ENCODE measurements at regions not wholly inside any gene's neighbourhood (a gene's known extent, or its start where the extent isn't known, plus 50 kb on each side); places are given as distances from the start of the nearest gene placed in this dataset.

DNA sequence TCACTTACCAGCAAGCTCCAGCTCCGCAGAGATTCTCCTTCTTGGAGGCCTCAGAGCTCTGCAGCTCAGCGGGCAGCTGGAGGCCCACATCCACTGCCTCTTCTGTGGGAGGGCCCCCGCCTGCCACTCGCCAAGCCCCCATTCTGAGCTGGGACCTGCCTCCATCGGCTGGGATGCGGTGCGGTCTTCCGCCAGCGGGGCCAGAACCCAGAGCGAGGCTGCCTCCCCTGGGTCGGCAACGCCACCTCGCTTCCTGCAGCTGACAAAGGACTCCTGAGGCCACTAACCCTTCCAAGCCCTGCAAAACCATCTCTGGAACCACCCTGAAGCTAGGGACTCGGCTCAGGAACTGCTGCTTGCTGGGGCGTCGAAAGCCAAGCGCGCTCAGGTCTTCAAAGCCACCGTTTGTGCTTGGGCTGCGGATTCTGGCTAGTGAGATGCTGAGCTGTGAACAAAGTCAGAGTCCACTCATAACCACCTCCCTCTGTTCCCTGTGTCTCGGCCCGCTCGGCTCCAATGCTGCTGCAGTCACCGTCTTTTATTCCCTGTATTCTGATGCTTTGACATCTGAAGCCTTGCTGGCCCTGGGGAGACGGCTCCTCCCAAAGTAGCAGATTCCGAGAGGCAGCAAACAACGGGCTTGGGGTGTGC lies 174.3 kb downstream of the ENGASE start:
- TF ChIP-seq CTCF (IDR thresholded peaks at IDR 0.05) = no peak
- no peak for TF ChIP-seq POLR2AphosphoS5 (IDR thresholded peaks at IDR 0.05; ENCODE audit: low read depth, low read length)
- TF ChIP-seq SIN3A (IDR thresholded peaks at IDR 0.05; ENCODE audit: borderline replicate concordance, insufficient read depth, low read depth, low read length) = no peak
- TF ChIP-seq, protein P1, sequence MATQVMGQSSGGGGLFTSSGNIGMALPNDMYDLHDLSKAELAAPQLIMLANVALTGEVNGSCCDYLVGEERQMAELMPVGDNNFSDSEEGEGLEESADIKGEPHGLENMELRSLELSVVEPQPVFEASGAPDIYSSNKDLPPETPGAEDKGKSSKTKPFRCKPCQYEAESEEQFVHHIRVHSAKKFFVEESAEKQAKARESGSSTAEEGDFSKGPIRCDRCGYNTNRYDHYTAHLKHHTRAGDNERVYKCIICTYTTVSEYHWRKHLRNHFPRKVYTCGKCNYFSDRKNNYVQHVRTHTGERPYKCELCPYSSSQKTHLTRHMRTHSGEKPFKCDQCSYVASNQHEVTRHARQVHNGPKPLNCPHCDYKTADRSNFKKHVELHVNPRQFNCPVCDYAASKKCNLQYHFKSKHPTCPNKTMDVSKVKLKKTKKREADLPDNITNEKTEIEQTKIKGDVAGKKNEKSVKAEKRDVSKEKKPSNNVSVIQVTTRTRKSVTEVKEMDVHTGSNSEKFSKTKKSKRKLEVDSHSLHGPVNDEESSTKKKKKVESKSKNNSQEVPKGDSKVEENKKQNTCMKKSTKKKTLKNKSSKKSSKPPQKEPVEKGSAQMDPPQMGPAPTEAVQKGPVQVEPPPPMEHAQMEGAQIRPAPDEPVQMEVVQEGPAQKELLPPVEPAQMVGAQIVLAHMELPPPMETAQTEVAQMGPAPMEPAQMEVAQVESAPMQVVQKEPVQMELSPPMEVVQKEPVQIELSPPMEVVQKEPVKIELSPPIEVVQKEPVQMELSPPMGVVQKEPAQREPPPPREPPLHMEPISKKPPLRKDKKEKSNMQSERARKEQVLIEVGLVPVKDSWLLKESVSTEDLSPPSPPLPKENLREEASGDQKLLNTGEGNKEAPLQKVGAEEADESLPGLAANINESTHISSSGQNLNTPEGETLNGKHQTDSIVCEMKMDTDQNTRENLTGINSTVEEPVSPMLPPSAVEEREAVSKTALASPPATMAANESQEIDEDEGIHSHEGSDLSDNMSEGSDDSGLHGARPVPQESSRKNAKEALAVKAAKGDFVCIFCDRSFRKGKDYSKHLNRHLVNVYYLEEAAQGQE (IDR thresholded peaks at IDR 0.05; ENCODE audit: insufficient read depth in 1 of 2, low read depth in 2 of 2, low read length in 1 of 2) = no peak
- no peak for TF ChIP-seq TCF7L2 (IDR thresholded peaks at IDR 0.05; ENCODE audit: low read depth, low read length)
